GM12878 (cell line): ENCODE measurements at regions not wholly inside any gene's neighbourhood (a gene's known extent, or its start where the extent isn't known, plus 50 kb on each side); places are given as distances from the start of the nearest gene placed in this dataset.

Experiments used
- ATF2 ChIP-seq: IDR thresholded peaks from 2 replicates; pipeline ENCODE4 v1.6.1; 2012; ENCODE audit warnings: low read length, inconsistent platforms
- ATF7 ChIP-seq: fragments of 450-650 bp; IDR thresholded peaks from 2 replicates; pipeline ENCODE4 v1.6.1; 2016; ENCODE audit warnings: low read depth, mild to moderate bottlenecking
- BCL3 ChIP-seq: IDR thresholded peaks from 2 replicates; pipeline ENCODE4 v1.6.1; 2011; ENCODE audit warnings: borderline replicate concordance, low read depth, mild to moderate bottlenecking, moderate library complexity, low read length; ENCODE audit not compliant: insufficient read depth, poor library complexity, severe bottlenecking
- CBFB ChIP-seq: IDR thresholded peaks from 2 replicates; pipeline ENCODE4 v1.6.1; 2016; ENCODE audit warnings: antibody characterized with exemption, low read depth
- CREB1 ChIP-seq: IDR thresholded peaks from 2 replicates; pipeline ENCODE4 v1.6.1; 2012; ENCODE audit warnings: low read depth, mild to moderate bottlenecking, inconsistent platforms
- E4F1 ChIP-seq: fragments of 450-650 bp; IDR thresholded peaks from 2 replicates; pipeline ENCODE4 v1.6.1; 2018; ENCODE audit warnings: borderline replicate concordance, mild to moderate bottlenecking; ENCODE audit not compliant: partially characterized antibody
- EGR1 ChIP-seq, 2 experiments: IDR thresholded peaks; 1 replicate in 1 of 2; 2 replicates in 1 of 2; pipeline ENCODE4 v1.6.1; 2011 to 2012; ENCODE audit warnings: low read depth in 2 of 2, low read length in 2 of 2, borderline replicate concordance in 1 of 2, mild to moderate bottlenecking in 1 of 2, moderate library complexity in 1 of 2
- HSF1 ChIP-seq: fragments of 150-350 bp; IDR thresholded peaks from 2 replicates; pipeline ENCODE4 v1.6.1; 2014; ENCODE audit warnings: mild to moderate bottlenecking, low read depth, low read length
- IKZF1 ChIP-seq: fragments of 450-650 bp; conservative IDR thresholded peaks from 2 replicates; pipeline ENCODE4 v1.6.1; 2017; ENCODE audit warnings: antibody characterized with exemption, mild to moderate bottlenecking
- JUND ChIP-seq: IDR thresholded peaks from 2 replicates; pipeline ENCODE4 v1.6.1; 2012; ENCODE audit warnings: low read depth, mild to moderate bottlenecking, low read length, improper control_type of control experiment, moderate library complexity
- MTA2 ChIP-seq: fragments of 450-650 bp; IDR thresholded peaks from 2 replicates; pipeline ENCODE4 v1.6.1; 2016; ENCODE audit warnings: low read depth, mild to moderate bottlenecking, moderate library complexity
- NFIC ChIP-seq: IDR thresholded peaks from 2 replicates; pipeline ENCODE4 v1.6.1; 2012; ENCODE audit warnings: low read depth, mild to moderate bottlenecking, inconsistent platforms, low read length, moderate library complexity
- NFXL1 ChIP-seq: fragments of 450-650 bp; IDR thresholded peaks from 2 replicates; pipeline ENCODE4 v1.6.1; 2017; ENCODE audit warnings: antibody characterized with exemption, mild to moderate bottlenecking, borderline replicate concordance
- NR2C1 ChIP-seq: fragments of 450-650 bp; IDR thresholded peaks from 2 replicates; pipeline ENCODE4 v1.6.1; 2017; ENCODE audit warnings: antibody characterized with exemption, mild to moderate bottlenecking, moderate library complexity
- NR2F1 ChIP-seq: fragments of 450-650 bp; conservative IDR thresholded peaks from 2 replicates; pipeline ENCODE4 v1.6.1; 2017; ENCODE audit warnings: mild to moderate bottlenecking
- POLR2A ChIP-seq: IDR thresholded peaks from 2 replicates; pipeline ENCODE4 v1.6.1; 2011; ENCODE audit warnings: low read depth, mild to moderate bottlenecking, low read length
- SMAD1 ChIP-seq: fragments of 450-650 bp; IDR thresholded peaks from 2 replicates; pipeline ENCODE4 v1.6.1; 2018; ENCODE audit warnings: mild to moderate bottlenecking, low read depth; ENCODE audit not compliant: partially characterized antibody
- SMAD5 ChIP-seq: IDR thresholded peaks from 2 replicates; pipeline ENCODE4 v1.6.1; 2016; ENCODE audit warnings: antibody characterized with exemption, low read depth
- SP1 ChIP-seq: IDR thresholded peaks from one replicate; pipeline ENCODE4 v1.6.1; 2011; ENCODE audit warnings: low read depth, low read length
- SRF ChIP-seq, 2 experiments: IDR thresholded peaks; 2 replicates each; pipeline ENCODE4 v1.6.1; 2011; ENCODE audit warnings: low read depth in 2 of 2, low read length in 2 of 2, mild to moderate bottlenecking in 1 of 2, moderate library complexity in 1 of 2
- STAT3 ChIP-seq: IDR thresholded peaks from 2 replicates; pipeline ENCODE4 v1.6.1; 2011; ENCODE audit warnings: low read depth, low read length, improper control_type of control experiment
- TAF1 ChIP-seq: IDR thresholded peaks from 2 replicates; pipeline ENCODE4 v1.6.1; 2011; ENCODE audit warnings: mild to moderate bottlenecking, low read depth, low read length, borderline replicate concordance
- TBL1XR1 ChIP-seq: IDR thresholded peaks from 2 replicates; pipeline ENCODE4 v1.6.1; 2012; ENCODE audit warnings: low read depth, low read length, improper control_type of control experiment
- TCF12 ChIP-seq: IDR thresholded peaks from 2 replicates; pipeline ENCODE4 v1.6.1; 2011; ENCODE audit warnings: low read depth, mild to moderate bottlenecking, low read length
- TCF3 ChIP-seq: IDR thresholded peaks from 2 replicates; pipeline ENCODE4 v1.6.1; 2012; ENCODE audit warnings: low read depth, mild to moderate bottlenecking, low read length, borderline replicate concordance; ENCODE audit not compliant: insufficient read depth
- YY1 ChIP-seq: IDR thresholded peaks from 2 replicates; pipeline ENCODE4 v1.6.1; 2011; ENCODE audit warnings: low read depth, mild to moderate bottlenecking, low read length
- ZNF217 ChIP-seq: fragments of 450-650 bp; IDR thresholded peaks from 2 replicates; pipeline ENCODE4 v1.6.1; 2017; ENCODE audit warnings: antibody characterized with exemption, mild to moderate bottlenecking

- TF ChIP-seq ATF2, result peak; percentile 94
- TF ChIP-seq YY1, result no peak
- peak; percentile 76 for TF ChIP-seq NR2F1
- TF ChIP-seq HSF1, result no peak
- TF ChIP-seq POLR2A, result peak; percentile 33; the same call in 1 of the 2 replicates
- peak in 1 of 2 experiments; percentile 67; a peak in 2 of 3 replicates for TF ChIP-seq EGR1 (IDR thresholded peaks at IDR 0.05; ENCODE audit: borderline replicate concordance in 1 of 2, low read depth in 2 of 2, low read length in 2 of 2)
- no peak for TF ChIP-seq TCF3
- TF ChIP-seq MTA2, result peak; percentile 36; the same call in 1 of the 2 replicates
- TF ChIP-seq SRF (IDR thresholded peaks at IDR 0.05; ENCODE audit: low read depth in 2 of 2, low read length in 2 of 2), result no peak
- peak; percentile 50; the same call in 1 of the 2 replicates for TF ChIP-seq CREB1
- peak; percentile 85 for TF ChIP-seq TBL1XR1
- no peak for TF ChIP-seq NFXL1
- 0 out of 2 replicates have a peak, but pooled peaks have one; percentile 18 for TF ChIP-seq TCF12
- no peak; the same call in 1 of the 2 replicates for TF ChIP-seq SMAD5
- TF ChIP-seq IKZF1, result peak; percentile 44
- TF ChIP-seq ATF7, result peak; percentile 74
- peak; percentile 16 for TF ChIP-seq SP1
- no peak for TF ChIP-seq TAF1
- TF ChIP-seq STAT3, result peak; percentile 86; the same call in 1 of the 2 replicates
- TF ChIP-seq JUND, result 0 out of 2 replicates have a peak, but pooled peaks have one; percentile 6
- TF ChIP-seq SMAD1, result no peak
- peak; percentile 85 for TF ChIP-seq BCL3
- peak; percentile 99 for TF ChIP-seq NFIC
- peak; percentile 99 for TF ChIP-seq ZNF217
- TF ChIP-seq E4F1, result no peak
- TF ChIP-seq CBFB, result peak; percentile 91
- TF ChIP-seq NR2C1, result no peak
Observed at GRCh38 chr14:65206448-65207096, 104.3 kb upstream of the MAX start (continued).
